NCI-H69 (cell line): ENCODE measurements at regions not wholly inside any gene's neighbourhood (a gene's known extent, or its start where the extent isn't known, plus 50 kb on each side); places are given as distances from the start of the nearest gene placed in this dataset.
A peak's percentile ranks its signal among the peaks of the same experiment; 100 is the strongest.

Experiments used
- DNase-seq: peaks from one replicate; lab custom pipeline; 2025; lab: John Stamatoyannopoulos, UW

DNA sequence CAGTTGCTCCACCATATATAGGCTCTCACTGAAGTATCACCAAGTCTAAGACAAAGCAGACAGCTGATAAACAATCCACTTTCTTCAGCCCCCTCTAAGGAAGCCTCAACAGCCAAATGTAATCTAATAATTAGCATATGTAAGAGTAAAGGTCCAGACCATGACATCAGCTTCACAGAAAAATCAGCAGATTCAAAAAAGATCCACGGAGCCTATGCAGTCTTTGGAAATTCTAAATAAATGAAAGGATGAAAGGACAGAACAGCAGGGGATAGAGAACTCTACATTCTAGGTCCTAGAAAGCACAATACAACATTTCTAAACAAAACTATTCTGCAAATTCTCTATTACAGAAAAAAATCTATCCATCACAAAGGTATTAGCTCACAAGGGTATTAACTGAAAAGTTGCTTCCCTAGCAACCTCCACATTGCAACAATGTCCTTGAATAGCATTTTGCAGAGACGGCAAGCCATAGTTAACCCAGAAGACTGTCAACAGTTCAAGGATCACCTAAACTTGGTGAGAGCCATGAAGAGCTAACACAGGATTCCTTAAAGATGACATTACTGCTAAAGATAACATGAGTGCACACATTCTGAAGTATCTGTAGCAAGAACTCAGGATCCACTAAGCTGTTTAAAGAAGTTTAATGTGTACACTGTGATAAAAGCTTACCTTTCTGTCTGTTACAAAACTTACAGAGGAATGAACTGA lies 74.3 kb downstream of the SIPA1L2 start:
- DNase-seq = no peak

DNA sequence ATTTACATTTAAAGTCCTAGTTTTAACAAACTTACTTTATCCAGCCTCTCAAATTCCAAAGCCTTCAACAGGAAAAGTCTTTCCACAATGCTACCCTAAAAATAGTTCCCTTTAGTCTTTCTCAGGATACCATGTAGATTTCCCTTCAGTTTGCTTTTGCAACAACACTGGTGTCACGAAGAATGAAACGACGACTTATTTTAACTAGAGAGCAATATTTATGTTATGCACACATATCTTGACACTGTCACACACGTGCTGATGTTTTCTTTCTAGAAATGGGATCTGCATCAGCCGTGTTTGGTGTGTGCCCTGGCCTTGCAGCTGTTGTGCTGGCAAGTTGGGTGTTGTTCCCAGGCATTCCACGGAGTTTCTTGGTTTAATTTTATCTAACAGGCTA lies 75.5 kb downstream of the SIPA1L2 start:
- no peak for DNase-seq

DNA sequence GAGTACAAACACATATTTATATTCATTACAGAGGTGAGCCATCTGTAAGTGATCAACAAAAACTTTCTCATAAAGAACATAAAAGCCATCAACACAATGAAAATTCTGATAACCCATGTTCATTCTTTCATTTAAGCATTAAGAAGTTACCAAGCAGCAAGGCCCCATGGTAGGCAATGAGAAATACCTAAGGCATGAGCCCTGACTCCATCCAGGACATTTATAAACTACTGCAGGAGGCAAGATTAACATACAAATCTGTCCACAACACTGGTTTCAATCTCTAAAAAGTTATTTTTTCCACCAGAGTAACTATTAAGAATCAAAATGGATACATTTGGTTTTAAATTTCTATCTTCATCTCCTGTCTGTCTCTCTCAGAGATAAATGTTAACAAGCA lies 76.1 kb downstream of the SIPA1L2 start:
- no peak for DNase-seq

DNA sequence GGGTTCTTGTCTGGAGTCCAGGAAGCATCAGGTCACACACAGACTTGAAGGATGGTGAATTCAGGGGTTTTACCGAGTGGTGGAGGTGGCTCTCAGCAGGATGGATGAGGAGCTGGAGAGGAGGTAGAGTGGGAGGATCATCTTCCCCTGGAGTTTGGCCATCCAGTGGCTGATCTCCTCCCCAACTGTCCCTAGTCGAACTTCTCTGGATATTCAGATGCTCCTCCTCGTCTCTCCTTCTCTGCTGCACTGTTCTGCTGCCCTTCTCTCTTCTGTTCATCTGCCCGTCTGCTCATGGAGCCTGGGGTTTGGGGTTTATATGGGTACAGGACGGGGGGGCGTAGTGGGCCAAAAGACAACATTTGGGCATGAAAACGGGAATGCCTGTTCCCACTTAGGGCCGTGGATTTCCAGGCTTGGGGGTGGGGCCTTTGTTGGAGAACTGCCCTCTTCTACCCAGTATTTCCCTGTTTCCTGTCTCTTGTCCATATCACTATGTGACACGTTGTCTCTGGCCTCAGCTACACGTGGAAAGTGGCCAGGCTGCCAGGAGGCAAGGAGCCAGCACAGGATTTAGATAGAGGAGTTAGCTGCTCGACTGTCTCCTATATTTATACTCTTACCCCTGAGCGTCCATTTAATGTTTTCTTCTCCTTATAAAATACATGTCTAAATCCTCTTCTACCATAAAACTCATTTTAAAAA lies 76.7 kb downstream of the SIPA1L2 start:
- DNase-seq = peak; percentile 64

DNA sequence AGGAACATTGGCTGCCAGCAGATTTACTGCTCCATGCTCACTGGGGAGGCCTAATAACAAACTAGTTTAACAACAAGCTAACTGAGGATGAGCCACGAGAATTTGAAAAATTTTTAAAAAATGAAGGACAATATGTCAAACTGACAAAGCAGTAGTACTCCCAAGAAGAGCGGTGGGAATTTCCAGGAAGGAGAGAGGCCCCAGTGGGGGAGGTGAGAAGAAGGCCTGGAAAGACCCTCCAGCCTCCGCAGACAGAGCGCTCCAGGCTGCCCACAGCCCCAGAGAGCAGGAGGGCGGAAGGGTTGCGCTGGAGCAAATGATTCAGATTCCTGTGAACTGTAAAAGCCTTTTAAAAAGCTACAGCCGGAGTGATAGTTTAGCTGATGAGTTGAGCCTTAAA lies 78.5 kb downstream of the SIPA1L2 start:
- DNase-seq = no peak

DNA sequence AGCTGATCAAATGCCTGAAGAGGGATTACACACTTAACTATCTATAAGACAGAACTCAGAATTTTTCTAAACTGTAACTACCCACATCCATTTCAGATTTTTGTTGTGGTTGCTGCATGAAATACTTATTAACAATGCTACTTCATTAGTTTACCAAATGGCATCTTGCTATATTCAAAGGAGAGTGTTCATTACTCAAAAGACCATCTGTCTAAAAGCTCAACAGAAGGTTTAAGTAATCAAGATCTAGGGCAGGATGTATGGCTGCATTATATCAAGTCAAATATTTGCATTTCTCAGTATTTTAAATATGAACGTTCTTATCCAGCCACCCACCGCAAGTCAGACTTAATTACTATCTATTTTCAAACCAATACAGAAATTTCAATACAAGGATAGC lies 79.9 kb downstream of the SIPA1L2 start:
- peak; percentile 94 for DNase-seq

DNA sequence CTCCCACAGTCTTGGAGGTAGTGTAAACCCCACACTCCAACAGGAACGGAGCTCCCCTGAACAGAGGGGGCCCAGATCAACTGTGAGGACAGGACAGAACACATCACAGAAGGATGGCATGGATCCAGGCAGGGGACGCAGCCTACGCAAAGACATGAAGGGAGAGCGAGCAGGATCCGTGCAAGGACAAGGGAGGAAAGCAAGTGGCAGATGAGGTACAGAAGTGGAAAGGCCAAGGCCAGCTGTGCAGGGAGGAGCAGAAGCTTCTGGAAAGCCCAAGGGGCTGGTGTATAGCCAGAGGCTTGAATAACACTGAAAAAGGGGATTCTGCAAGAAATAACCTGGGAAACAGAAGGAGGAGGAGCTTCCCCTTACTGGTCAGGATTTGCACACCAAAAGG lies 81.2 kb downstream of the SIPA1L2 start:
- peak; percentile 85 for DNase-seq

DNA sequence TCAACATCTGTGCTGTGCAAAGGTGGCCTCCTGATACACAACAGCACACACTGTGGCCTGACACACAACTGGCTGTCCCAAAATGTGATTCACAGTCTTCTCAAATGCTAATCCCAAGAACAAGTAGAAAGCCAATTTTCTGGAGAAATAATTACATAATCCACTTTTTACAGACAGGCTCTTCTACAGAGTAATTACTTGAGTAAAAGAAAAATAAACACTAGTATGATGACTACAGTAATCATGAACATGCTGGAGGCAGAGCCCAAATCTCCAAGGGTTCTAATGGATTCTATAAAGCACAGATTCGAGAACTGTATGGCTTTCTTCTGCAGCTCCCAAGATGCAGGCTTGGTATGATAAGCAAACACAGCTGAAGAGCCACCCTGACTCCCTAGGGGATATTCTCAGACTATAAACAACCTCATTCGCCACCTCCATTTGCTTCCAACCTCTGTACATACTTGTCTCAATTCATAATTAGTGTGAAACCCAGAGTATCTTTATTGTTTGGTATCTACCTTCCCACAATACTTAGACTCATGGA lies 81.9 kb downstream of the SIPA1L2 start:
- DNase-seq = peak; percentile 92

DNA sequence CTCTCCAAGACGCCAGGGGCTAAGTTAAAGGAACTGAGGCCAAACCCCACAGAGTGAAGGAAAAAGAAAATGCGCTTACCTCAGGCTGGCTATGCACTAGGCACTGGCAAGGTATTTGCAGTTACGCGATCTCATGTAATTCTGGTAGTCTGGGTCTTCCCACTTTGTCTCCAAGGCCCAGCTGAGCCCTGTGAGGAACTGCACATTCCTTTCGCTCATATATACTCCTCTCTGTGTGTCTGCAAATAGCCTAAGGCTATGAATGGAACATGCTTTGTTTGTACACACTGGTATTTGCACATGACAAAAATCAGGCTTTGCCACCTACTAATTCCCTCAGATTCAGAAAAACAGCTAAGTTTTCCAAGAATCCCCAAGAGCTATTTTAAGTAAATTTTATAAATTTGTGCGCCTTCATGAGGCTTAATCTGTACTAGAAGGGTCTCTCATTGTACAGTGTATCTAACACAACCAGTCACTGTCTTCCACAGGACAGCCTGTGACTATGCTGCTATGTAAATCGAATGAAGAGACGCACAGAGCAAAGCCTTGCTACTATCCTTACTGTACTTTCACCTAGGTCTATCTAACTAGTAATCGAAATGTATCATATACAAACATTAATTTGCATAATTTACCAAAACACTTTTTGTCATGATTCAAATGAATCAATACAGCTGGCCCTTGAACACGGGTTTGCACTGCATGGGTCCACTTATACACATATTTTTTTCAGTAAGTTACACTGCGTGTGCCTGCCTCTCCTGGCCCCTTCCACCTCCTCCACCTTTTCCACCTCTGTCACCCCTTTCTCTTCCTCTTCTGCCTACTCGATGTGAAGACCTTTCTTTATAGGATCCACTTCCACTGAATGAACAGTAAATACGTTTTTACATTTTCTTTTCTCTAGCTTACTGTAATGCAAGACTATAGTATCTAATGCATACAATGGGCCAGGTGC lies 87.0 kb downstream of the SIPA1L2 start:
- peak; percentile 95 for DNase-seq

DNA sequence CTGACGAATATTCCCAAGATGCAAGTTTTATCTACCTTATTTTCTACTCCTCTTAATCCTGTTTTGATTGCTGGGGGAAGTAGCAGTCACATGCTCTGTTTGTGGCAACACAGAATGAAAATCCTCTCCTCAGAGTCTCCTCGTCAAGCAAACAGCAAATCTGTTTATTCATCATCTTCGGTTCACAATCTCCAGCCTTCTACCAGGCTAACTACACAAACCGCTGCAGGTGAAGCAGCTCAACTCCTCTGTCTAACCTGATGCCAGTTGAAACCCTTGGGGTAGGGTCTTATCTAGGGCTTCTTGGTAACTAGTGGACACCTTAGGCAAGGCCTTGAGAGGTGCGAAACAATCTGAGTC lies 91.0 kb downstream of the SIPA1L2 start:
- no peak for DNase-seq

DNA sequence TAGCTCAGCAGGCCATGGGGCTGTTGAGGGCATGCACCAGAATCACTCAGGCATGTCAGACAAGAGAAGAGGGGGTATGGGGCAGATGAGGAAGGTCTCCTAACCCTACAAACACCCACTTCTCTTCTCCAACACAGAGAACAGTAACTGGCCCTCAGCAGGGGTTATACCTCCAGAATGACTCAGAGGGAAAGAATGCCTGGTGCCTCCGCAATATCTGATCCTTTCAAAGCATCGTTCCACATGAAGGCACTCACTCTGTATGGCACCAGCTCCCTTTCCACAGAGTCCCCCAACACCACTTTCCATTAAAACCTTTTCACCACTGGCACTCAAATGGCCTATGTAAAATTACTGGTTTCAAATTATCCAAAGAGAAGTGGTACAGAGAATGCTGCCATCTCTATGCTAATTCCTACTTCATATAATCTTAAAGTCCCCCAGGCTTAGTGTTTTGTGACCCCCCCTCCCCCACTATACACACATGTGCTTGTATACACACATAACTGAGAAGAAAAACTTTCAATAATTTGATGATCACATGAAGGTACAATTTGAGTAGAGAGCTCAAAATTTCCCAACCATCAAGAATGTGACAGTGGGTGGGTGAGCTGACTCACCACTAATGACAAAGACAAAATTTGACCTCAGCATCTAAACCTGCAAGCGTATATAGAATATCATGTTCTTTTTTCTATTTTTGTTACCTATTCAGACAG lies 91.5 kb downstream of the SIPA1L2 start:
- DNase-seq = peak; percentile 93

DNA sequence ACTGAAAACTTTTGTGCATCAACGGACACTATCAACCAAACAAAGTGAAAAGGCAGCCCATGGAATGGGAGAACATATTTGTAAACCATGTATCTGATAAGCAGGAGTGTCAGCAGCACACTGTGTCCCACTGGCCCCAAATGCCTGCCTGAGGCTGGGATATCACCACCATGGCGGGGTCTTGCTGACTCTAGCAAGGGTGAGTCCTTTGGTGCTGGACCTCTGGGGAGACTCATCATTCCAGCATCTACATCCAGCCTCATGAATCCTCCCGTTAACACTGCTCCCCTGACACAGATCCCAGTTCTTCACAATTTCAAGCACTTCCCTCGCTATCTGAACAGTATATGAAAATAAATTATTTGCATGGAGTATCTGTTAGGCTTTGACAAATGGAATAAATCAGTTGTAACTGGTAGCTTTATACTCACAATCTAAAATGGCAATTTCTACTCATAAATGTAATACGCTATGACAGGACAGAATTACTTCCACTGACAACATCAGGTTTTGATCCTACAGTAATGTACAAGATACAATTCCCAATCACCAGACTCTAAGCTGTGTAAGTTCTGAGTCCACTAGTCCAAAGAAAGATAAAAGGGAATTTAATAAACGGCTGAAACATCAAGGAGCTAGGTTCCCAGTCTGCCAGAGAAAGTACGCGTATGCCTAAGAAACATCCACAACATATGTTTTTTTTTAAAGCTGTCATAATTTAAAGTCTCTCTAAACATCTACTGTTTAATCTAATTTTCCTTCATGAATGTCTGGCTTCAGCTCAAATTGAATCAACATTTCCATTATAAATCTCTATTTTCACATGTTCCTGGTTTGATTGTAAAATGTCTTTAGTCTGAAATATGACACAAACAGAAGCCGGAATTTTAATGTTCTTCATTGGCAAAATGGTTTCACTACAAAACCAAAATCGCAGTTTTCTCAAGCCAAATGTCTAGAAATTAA lies 95.1 kb downstream of the SIPA1L2 start:
- no peak for DNase-seq

DNA sequence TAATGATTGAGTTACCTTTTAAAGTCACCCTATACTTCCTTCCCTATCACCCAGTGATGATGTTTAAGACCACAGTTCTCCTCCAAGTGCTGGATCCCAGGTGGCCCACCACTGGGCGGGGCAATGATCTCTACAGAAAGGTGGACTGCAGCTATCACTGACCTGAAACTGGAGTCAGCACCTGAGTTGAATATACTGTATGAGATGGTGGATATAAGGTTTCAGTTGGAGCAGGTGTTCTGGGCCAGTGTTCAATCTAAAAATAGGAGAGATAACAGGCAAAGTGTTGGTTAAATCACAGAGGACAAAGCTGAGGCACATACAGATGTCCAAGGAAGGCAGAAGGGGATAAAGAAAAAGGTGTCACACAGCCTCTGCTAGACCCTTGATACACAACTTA lies 96.6 kb downstream of the SIPA1L2 start:
- peak; percentile 48 for DNase-seq

DNA sequence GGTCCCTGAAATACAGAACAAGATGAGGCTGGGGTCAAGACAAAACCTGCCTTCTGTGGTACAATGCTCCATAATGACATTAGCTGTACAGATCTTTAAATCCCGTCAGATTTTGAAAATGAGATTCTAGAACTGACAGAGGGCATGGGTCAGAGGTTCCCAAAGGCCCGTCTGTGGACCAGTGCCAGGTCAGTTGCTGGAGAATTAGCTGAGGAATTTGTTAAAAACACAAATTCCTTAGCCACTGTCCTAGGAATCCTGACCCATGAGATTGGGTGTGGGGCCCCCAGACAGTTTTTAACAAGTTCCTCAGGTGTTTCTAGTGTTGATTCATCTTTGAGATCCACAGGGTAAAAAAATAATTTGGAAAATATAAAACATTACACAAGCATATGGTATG lies 97.0 kb downstream of the SIPA1L2 start:
- DNase-seq = no peak

DNA sequence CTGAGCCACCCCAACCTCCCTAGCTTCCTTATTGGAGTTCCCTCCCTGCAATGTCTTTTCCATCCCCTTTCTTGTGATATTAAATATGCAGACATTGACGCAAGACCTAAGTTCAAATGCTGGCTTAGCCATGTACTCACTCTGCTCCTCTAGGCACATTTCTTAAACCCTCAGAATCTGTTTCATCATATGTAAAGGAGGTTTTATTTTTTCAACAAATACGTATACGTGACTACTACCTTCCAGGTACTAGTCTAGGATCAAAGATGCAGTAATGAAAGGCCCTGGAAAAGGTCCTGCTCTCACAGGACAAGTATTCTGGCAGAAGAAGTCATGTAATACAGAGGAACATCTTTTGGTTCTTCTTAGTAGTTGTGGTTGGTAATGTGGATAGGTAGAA lies 98.6 kb downstream of the SIPA1L2 start:
- no peak for DNase-seq

DNA sequence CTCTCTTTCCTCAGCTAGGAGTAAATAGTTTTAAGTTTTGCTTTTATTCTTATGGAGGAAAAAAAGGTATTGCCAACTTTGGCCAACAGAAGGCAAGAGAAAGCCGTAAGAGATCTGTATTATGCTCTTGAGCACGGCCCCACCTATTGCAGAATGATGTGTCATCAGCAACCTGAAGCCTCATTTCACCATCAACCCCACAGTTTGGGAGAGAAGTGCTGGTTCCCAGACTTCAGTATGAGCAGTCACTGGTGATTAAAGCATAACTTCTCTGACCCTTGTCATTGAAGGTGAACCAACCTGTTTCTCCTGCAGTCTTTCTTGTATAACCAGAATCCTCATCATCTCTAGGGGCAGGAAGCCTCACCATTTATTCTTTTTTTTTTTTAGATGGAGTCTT lies 100.2 kb downstream of the SIPA1L2 start:
- no peak for DNase-seq

DNA sequence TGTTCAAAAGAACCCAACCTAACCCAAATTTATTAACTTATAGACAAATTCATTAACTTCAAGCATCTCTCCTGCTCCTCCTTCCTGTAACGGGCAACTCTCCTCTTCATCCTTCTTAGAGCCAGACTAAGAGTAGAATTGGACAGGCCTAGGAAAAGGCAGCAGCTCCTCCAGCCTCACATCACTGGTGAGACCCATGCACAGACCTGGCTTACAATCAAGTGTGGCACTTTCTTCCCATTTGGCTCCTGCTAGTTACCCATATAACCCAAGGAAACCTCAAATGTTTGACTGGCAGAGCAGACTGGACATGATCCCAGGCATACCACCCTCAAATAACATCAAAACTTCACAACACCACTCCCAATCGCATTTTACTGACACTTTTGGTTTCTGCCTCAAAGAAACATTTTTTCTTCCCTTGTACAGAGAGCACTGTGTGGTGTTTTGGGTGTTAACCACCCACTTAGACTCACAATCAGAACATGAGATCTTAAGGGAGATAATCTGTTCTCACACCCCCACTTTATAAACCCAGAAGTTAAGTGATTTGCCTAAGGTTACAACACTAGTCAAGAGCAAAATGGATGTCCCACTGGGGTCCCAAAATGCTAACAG lies 101.4 kb downstream of the SIPA1L2 start:
- DNase-seq = no peak

DNA sequence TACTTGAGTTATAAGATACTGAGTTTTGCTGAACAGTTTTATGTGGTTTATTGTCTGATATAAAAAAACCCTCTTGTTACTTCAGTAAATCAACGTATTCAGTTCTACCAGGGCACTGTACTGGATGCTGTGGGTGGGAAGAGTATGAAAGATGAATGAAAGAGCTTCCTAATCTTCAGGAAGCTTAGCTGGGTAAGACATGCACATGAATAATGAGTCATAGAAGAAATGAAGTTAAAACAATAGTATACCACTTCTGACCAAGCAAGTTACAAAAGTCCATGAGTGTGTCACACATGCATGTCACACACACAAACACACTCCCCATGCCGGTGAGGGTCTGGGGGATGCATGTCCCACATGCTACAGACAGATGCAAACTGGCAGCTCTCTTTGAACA lies 105.9 kb downstream of the SIPA1L2 start:
- DNase-seq = no peak

DNA sequence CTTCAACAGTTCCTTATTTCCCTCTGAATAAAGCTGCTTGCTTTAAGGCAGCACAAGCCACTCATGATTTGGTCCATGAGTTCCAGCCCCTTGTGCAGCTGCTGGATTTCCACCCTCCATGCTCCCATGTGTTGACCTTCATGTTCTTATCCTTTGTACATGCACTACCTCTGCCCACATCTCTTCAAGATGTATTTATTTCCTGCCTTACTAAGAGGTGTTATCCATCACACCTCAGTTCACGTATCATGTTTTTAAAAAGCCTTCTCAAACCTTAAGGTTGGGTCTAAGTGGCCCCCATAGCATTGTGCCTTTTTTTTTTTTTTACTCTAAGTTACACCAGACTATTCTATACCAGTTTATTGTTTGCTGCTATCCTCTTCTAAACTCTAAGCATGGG lies 107.7 kb downstream of the SIPA1L2 start:
- DNase-seq = no peak

DNA sequence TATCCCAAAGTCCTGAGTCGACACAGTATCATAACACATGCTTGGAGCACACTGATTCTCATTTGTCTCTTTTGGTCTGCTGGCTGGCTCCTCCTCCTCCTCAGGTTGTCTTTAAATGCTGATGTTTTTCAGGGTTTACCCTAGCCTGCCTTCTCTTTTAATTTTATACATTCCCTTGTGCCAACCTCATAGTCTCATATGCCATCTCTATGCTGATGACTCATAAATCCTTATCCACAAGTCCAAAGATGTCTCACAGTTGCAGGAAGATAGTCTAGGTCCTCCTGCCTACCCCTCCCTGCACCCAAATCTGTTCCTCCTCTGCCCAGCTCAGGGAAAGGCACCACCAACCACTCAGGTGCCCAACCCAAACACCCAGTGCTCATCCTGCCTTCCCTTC lies 108.3 kb downstream of the SIPA1L2 start:
- no peak for DNase-seq
